NCI-H345 treated with DMSO at 0.1 percent for 48 hours (cell line): ENCODE measurements at regions not wholly inside any gene's neighbourhood (a gene's known extent, or its start where the extent isn't known, plus 50 kb on each side); places are given as distances from the start of the nearest gene placed in this dataset.

Experiments used
- DNase-seq: peaks from one replicate; lab custom pipeline; 2025; ENCODE audit not compliant: unreplicated experiment; lab: John Stamatoyannopoulos, UW

GRCh38 chr6:150536835-150537234 is 62.9 kb upstream of the PLEKHG1 start:
- DNase-seq = no peak

GRCh38 chr6:150537491-150537890 is 62.2 kb upstream of the PLEKHG1 start:
- no peak for DNase-seq

GRCh38 chr6:150537893-150538292 is 61.8 kb upstream of the PLEKHG1 start:
- no peak for DNase-seq

DNA sequence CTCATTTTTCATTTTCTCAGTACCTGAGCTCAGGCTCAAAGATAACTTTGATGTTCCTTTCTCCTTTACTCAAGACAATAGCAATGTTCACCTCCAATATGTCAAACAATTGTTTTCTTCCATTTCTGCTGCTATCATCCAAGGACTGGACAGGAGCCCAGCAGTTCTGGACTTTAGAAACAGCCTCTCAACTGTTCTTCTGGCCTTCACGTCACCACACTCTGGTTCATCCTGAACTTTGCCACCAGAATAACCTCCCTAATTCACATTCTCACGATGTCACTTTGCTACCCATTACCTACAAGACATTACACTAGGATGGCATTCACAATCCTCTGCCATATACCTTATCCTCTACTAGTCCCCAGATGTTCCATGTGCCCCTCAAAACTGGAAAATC is 60.6 kb upstream of the PLEKHG1 start:
- no peak for DNase-seq

GRCh38 chr6:150539568-150539967 is 60.1 kb upstream of the PLEKHG1 start:
- no peak for DNase-seq

- DNase-seq = peak; percentile 91
These were observed 58.1 kb upstream of the PLEKHG1 start for GRCh38 chr6:150541576-150541975.

- DNase-seq = no peak
These were observed 56.5 kb upstream of the PLEKHG1 start for GRCh38 chr6:150543178-150543577.

- no peak for DNase-seq
These were observed 54.9 kb upstream of the PLEKHG1 start for GRCh38 chr6:150544793-150545192.

GRCh38 chr6:150546457-150546856 is 53.2 kb upstream of the PLEKHG1 start:
- DNase-seq = no peak

DNA sequence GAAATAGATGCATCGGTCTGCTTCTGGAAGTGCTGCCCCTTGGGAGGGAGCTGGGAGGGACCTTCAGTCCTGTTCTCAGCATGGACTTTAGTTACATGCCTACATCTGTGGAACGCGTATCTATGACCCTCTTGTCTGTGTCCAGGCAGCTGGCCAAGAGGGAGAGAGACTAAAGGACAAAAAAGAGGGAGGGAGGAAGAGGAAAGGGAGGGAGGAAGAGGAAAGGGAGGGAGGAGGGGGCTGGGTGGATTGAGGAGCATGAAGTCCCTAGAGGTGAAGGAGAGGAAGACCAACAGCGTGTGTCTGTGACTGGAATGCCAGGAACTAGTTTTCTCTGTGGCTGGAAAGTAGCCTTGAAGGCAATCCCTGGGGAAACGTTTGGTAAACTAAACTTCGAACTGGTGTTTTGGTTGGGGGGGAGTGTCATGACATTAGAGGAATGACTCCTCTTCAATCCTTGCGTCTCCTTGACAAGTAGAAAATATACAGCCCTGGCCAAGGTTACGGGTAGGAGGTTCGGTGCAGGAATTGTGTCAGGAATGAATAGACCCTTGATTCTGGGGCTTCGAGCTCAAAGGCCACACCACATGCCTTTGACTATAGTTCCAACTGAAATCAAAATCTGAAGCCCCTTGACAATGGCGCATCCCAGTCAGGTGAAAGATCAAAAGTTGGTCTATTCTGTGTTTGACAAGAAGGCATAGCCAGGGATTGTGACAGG is 52.0 kb upstream of the PLEKHG1 start:
- no peak for DNase-seq

- no peak for DNase-seq
These were observed 51.4 kb upstream of the PLEKHG1 start for GRCh38 chr6:150548330-150548729.

DNA sequence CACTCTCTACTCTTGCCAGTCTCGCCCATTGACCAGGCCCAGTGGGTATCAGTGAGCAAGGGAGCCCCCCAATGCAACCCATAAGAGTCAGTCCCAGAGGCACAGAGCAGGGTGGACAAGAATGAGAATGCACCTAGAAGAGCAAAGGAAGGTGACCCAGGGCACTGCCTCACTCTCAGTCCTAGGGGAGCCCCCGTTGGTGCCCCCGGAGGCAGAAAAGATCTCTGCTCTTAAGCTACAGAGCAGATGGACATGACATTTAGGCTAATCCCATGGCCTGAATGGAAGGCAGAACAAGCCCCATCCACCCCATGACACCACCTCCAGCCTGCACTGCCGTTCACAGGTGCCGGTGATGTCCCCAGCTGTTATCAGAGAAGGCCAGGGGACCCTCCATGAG is 50.7 kb upstream of the PLEKHG1 start:
- no peak for DNase-seq

DNA sequence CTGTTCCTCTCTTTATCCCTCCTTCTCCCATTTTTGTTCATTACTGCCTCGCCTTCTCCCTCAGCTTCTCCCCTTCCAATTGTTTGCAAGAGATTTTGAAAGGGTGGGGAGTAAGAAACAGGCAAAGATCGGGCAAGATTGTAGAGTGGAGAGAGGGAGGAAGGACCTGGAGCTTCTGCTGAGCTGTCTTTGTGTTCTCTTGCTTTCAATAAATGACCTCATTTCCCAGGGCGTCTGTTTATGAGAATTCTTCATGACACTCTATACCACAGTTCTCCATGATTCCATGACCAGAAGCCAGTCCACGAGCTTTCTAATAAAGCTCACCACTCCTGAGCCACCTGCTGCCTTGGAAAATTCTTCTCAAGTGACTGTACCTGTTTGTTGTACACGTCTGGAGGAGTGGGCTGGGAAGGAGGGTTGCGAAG is 50.0 kb upstream of the PLEKHG1 start:
- no peak for DNase-seq
